ENCODE measurements at regions not wholly inside any gene's neighbourhood (a gene's known extent, or its start where the extent isn't known, plus 50 kb on each side); places are given as distances from the start of the nearest gene placed in this dataset.

DNA sequence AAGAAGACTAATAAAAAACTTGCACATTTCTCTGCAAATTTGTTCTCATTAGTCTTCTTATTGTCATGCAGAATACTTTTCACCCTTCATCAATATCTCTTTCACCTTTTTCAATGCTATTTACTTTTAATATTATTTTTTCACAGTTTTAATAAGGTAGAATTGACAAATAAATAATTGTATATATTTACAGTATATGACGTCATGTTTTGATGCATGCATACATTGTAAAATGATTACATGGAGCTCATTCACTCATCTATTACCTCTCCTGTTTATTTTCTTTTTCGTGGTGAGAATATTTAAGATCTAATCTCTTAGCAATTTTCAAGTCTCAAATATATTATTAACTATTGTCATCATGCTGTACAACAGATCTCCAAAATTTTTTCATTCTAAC lies 658.2 kb upstream of the MKI67 start:
- no peak for DNase-seq

DNA sequence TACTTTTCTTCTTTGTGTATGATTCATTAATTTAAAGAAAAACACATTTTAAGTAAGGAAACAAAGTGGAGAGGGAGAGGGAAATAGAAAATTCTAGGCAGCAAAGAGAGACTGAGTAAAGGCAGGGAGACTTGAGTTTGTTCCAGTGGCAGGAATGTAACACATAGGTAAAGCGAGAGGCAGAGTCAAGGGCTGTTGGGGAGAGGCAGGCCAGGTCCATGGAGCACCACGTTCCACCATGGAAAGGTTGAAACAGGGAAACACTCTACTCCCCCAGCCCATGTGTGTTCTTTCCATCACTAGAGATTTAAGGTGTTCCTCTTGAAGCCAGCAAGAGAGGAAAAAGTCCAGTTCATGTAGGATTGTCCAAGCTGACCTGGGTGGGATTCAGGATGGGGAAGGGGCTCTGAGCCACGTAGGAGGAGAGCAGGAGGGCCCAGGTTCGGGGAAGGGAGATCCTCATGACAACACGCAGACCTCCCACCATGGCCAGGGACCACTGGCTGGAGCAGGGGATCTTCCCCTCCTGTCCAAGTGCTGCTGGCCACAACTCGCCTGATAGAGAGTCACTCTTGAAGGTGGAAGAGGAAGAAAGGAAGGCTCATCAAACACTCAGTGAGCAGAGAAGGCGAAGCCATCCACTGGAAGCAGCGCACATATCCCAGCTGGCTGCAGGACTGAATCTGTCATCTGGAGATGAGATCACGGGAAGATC lies 666.4 kb upstream of the MKI67 start:
- no peak for DNase-seq

GRCh38 chr10:128793726-128794655 lies 667.8 kb upstream of the MKI67 start:
- DNase-seq: no peak

DNA sequence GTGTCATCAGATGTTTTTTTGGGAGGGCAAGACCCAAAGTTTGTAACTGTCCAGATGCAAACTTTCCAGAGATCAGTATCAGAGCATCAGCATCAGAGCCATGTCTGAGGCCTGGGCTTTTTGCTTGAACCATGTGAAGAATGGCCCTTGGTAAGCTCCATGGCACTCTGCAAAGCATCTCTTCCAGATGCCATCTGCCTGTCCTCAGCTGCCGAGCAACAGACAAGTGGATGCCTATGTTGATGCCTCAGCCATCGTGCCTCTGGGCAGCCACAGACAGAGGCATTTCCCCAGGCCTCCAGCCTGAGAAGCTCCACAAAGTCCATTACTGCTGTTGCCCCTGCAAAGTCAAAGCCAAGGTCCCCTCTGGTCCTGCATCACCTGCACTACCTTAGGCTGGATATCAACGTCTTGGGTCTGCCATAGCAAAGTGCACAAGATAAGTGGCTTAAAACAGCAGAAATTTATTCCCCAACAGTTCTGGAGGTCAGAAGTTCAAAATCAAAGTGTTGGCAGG lies 670.2 kb upstream of the MKI67 start:
- DNase-seq: no peak

GRCh38 chr10:128802062-128802461 lies 665.0 kb upstream of the MGMT start:
- DNase-seq: no peak

DNA sequence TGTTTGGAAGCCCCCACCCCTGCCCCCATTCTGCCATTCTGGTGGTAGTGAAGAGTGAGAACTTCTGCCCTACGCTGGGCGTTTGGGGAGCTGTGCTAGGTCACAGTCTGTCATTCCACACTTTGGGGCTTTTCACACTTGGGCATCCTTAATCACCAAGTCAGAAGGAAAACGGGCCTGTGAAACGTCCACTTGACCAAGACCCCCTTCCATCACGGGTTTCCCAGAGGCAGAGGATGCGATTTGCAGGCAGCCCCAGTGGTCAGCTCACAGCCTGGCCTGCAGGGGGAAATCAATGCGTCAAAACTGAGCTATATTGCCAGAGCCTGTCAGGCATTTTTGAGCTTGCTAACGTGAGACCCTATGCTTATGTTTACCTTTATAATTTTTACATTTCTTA lies 663.3 kb upstream of the MGMT start:
- no peak for DNase-seq

DNA sequence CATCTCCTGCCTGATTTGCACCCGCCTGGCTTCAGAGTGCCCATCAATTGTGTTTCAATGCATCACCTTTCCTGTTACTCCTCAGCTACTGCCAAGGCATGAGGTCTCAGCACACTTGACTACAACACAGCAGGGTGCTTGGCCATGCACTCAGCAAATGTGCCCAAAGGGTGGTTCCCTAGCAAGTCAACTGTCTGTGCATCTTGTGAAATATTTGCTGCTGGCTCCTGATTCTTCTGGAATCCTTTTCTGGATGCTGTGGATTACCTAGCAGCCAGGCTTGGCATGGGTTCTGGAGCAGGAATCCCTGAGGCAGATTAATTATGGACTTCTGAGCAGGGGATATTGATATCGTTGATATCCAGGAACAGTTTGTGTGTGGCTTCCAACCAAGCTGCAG lies 662.6 kb upstream of the MGMT start:
- DNase-seq: no peak

GRCh38 chr10:128808921-128809440 lies 658.1 kb upstream of the MGMT start:
- DNase-seq: no peak

DNA sequence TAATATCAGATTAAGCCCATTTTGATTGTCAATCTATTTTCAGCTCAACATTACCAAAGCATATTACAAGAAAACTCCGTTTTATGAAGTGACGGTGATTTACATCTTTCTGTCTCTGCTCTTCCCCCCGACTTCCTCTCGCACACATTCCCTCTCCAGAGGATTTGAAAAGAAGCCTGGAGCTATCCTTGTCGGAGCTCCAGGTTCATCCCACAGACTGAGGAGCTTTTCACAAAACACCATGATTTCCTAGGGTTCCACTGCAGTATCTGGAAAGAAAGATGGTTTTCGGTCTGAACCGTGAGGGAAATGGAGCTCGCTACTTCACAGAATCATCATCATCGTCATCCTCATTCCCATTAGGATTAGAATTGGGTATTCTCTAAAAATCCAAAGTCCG lies 655.5 kb upstream of the MGMT start:
- DNase-seq: no peak

- DNase-seq: no peak
These were observed 655.0 kb upstream of the MGMT start for GRCh38 chr10:128812000-128812399.

- DNase-seq: no peak
These were observed 653.5 kb upstream of the MGMT start for GRCh38 chr10:128813574-128813973.

DNA sequence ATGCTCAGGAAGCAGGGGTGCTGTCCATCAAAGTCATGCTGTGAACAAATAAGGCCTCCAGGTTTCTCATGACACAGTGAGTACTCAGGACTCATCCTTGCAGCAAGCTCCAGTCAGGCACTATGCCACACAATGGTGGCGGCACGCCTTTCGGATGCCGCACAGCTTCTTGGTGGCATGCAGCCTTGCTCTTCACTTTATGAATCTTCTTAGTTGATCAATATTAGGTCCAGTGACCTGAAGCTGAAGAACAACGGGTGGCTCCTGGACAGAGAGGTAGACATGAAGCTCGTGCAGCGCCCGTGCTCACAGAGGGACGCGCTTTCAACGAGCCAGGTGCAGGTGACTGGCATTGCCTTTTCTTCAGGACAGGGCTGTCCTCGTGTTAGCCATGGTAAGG lies 653.0 kb upstream of the MGMT start:
- no peak for DNase-seq

DNA sequence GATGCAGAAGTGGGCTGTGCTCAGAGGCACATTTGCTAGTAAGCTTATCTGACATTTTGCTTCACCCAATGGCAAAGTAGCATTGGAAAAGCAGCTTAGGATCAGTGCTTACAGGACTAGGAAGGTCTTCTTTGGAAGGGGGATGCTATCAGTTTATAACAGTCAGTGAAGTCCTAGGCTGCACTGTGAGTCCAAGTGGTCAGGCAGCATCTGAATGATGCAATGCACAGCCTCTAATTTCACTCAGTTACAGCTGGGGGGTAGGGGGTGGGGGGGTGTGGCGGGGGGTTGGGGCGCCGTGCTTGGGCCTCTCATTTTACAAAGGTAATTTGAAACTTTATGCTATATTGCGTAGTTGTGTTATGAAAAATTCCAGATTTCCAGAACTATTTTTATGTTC lies 652.3 kb upstream of the MGMT start:
- DNase-seq: no peak

- DNase-seq: no peak
These were observed 650.3 kb upstream of the MGMT start for GRCh38 chr10:128816726-128817125.

GRCh38 chr10:128817636-128818035 lies 649.4 kb upstream of the MGMT start:
- no peak for DNase-seq

DNA sequence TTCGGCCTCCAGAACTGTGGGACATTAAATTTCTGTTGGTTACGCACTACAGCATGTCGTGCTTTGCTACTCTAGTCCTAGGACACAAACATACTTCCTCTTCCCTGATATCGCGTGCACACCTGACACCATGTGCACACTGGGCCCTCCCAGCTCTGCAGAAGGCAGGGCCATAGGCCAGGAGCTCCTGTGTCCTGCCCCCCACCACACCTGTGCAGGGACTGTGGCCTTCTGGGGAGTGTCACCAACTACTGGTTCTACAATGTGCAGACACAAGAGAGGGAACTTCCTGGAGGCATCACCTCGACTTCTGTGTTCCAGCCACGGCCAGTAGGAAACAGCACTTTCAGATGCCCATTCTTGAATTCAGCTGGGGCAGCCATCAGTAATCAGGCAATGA lies 646.4 kb upstream of the MGMT start:
- no peak for DNase-seq

- DNase-seq: no peak
These were observed 643.8 kb upstream of the MGMT start for GRCh38 chr10:128823201-128823600.

GRCh38 chr10:128825626-128826025 lies 641.4 kb upstream of the MGMT start:
- DNase-seq: no peak

DNA sequence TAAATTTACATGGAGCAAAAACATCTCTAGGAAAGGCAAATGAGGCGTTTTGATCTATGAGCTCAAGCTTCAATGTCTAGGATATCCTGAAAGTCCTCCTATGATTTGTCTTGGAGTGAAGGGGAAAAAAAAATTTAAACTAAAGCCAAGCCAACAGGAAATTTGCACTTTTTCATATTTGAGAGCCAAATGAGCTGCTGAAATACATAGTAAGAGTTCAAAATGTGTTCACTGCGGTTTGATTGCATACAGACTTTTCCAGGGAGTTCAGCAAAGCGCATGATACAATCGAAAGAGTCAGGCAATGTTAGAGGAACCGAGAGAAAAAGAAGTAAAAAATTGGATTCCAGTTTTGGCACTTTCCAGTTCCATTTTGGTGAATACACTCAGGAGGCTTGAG lies 633.4 kb upstream of the MGMT start:
- no peak for DNase-seq

GRCh38 chr10:128835361-128835760 lies 631.7 kb upstream of the MGMT start:
- no peak for DNase-seq

- DNase-seq: no peak
These were observed 629.6 kb upstream of the MGMT start for GRCh38 chr10:128837478-128837877.

DNA sequence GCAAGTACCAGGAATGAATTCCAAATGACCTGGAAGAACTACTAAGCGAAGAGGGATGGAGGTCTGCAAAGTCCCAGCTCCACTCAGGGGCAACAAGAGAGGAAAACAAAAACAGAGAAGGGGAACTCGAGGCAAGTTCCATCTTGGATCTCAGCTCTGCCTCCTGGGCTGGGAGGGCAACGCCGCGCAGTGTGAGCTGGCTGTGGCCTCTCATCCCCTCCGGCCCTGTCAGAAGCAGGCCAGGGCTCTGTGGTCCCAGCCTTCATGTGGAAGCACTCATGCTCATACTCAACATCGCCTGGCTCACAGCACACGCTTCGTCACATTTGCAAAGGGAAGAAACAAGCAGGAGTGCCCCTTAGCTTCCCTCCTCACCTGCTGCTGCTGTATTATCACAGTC lies 627.9 kb upstream of the MGMT start:
- DNase-seq: no peak

DNA sequence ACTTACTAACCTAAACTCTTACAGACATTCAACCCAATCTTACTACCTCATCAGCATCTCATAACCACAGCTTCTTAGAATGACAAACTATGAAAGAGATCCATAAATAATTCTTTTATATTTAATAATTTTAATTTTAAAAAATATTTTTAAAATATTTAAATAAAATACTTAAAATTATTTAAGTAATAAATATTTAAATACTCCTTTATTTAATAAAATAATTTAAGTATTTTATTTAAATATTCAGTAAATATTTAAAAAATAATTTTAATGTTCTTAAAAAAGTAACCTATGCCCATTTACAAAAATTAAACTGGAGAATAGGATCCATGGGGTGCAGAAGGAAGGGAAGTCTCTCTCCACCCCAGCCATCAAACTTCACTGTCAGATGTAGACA lies 627.3 kb upstream of the MGMT start:
- DNase-seq: no peak

DNA sequence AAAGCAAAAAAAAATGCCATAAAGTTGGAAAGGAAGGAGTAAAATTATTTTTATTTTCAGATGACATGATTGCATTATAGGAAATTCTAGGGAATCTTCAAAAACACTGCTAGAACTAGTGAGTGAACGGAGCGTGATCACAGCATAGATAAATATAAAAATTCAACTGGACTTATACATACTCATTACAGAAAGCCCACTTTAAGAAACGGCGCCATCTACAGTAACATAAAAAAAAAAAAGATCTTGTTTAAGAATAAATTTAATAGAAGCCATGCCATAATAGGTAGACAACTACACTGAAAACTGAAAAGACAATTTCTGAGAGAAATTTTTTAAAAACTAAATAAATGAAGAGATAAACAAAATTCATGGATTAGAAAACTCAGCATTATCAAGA lies 623.1 kb upstream of the MGMT start:
- no peak for DNase-seq

Measured in DMS79 (cell line).